Vagina (tissue), 2 donors: ENCODE measurements at regions not wholly inside any gene's neighbourhood (a gene's known extent, or its start where the extent isn't known, plus 50 kb on each side); places are given as distances from the start of the nearest gene placed in this dataset.

Source experiments
- CTCF ChIP-seq, 3 experiments: fragments of 450-650 bp in 2 of 3; fragments of 200-600 bp in 1 of 3; sonication (generic) in 1 of 3; IDR thresholded peaks; one replicate each; pipeline ENCODE4 v1.5.1; 2017 to 2019; ENCODE audit warnings: antibody characterized with exemption in 3 of 3, mild to moderate bottlenecking in 2 of 3, moderate library complexity in 2 of 3
- POLR2A ChIP-seq, 2 donors: fragments of 450-650 bp; IDR thresholded peaks; one replicate each; pipeline ENCODE4 v1.6.1; 2017; ENCODE audit warnings: antibody characterized with exemption in 2 of 2, mild to moderate bottlenecking in 2 of 2, moderate library complexity in 2 of 2

- TF ChIP-seq CTCF (IDR thresholded peaks at IDR 0.05), result no peak
- no peak for TF ChIP-seq POLR2A (IDR thresholded peaks at IDR 0.05)
Observed at GRCh38 chr2:15718944-15719323, 127.3 kb downstream of the DDX1 start.
